Prostate gland (tissue), 2 donors: ENCODE measurements at regions not wholly inside any gene's neighbourhood (a gene's known extent, or its start where the extent isn't known, plus 50 kb on each side); places are given as distances from the start of the nearest gene placed in this dataset.

Experiments
- POLR2AphosphoS5 ChIP-seq: sonication (generic); formaldehyde crosslinking; IDR thresholded peaks from one replicate; pipeline ENCODE4 v1.6.1; 2017; ENCODE audit warnings: antibody characterized with exemption
- TF ChIP-seq, protein P1 (sequence below), 4 experiments: fragments of 200-600 bp in 2 of 4; fragments of 450-650 bp in 2 of 4; sonication (generic) in 2 of 4; IDR thresholded peaks; 1 replicate in 3 of 4; 2 replicates in 1 of 4; pipeline ENCODE4 v1.5.1; 2016 to 2019; ENCODE audit warnings: antibody characterized with exemption in 4 of 4, mild to moderate bottlenecking in 2 of 4, moderate library complexity in 2 of 4

DNA sequence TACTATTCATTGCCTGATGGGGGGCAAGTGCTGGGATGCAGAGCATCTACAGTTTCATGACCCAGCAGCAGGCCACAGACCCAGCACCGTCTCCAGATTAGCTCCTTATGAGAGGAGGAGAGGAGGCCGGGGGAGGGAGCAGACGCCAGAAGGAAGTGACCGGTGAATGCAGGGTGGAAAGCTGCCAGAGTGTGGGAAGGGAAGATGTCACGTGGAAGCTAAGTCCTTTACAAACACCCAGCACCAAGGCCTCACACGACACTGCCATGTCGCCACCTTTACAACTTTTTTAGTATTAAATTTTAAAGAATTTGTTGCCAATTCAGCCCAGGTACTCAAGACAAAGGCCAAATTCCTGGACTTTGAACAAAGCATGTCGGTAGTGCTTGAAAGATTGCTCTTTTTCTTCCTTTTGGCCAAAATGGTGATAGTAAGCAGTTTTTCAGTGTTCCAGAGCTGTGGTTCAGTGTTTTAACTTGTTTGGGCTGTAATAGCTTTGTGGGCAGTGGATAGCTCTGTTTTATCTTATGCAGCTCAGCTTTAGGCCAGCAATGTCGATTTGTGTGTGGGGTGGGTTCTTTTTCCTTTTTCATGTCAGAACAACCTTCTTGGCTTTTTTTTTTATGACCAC, 58.2 kb downstream of the ZBTB38 start:
- TF ChIP-seq, protein P1, sequence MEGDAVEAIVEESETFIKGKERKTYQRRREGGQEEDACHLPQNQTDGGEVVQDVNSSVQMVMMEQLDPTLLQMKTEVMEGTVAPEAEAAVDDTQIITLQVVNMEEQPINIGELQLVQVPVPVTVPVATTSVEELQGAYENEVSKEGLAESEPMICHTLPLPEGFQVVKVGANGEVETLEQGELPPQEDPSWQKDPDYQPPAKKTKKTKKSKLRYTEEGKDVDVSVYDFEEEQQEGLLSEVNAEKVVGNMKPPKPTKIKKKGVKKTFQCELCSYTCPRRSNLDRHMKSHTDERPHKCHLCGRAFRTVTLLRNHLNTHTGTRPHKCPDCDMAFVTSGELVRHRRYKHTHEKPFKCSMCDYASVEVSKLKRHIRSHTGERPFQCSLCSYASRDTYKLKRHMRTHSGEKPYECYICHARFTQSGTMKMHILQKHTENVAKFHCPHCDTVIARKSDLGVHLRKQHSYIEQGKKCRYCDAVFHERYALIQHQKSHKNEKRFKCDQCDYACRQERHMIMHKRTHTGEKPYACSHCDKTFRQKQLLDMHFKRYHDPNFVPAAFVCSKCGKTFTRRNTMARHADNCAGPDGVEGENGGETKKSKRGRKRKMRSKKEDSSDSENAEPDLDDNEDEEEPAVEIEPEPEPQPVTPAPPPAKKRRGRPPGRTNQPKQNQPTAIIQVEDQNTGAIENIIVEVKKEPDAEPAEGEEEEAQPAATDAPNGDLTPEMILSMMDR (IDR thresholded peaks at IDR 0.05) = no peak
- TF ChIP-seq POLR2AphosphoS5 = peak; percentile 82
